Common myeloid progenitor, CD34-positive (primary cell): ENCODE measurements at regions not wholly inside any gene's neighbourhood (a gene's known extent, or its start where the extent isn't known, plus 50 kb on each side); places are given as distances from the start of the nearest gene placed in this dataset.
"Not testable (repeated sequence)": the region's sequence is repeated elsewhere in the genome, so short reads cannot be mapped to it uniquely, and the experiment has no call there.

Experiments used
- CTCF ChIA-PET: fragments of 350-600 bp; sonication (Branson Sonifier 250); formaldehyde crosslinking; loops from one replicate; lab custom pipeline; 2021; ENCODE audit warnings: antibody characterized with exemption; lab: Charles Lee
- POLR2A ChIA-PET: fragments of 350-600 bp; sonication (Branson Sonifier 250); formaldehyde crosslinking; loops from one replicate; lab custom pipeline; 2021; ENCODE audit warnings: antibody characterized with exemption; lab: Charles Lee
- DNase-seq, 3 donors: peaks; one replicate each; pipeline versions ENCODE4 v3.0.0 to v3.0.0-alpha.2; 2013
- H3K27ac ChIP-seq, 2 experiments: 1 replicate in 1 of 2; 2 replicates in 1 of 2; pipeline ENCODE4 v1.7.0; 2013; ENCODE audit warnings: inconsistent platforms in 2 of 2, low read length in 2 of 2, mild to moderate bottlenecking in 2 of 2, low read depth in 1 of 2, moderate library complexity in 1 of 2; ENCODE audit not compliant: severe bottlenecking in 2 of 2, insufficient read depth in 1 of 2, poor library complexity in 1 of 2
- H3K27me3 ChIP-seq, 5 experiments: replicated peaks in 2 of 5; 1 replicate in 3 of 5; 2 replicates in 2 of 5; pipeline versions ENCODE4 v1.6.1 to v1.7.0; 2013; ENCODE audit warnings: low read length in 4 of 5, mild to moderate bottlenecking in 2 of 5, moderate library complexity in 2 of 5, inconsistent platforms in 1 of 5; ENCODE audit not compliant: insufficient read depth in 5 of 5, control insufficient read depth in 4 of 5
- H3K36me3 ChIP-seq, 4 experiments: 1 replicate in 2 of 4; 2 replicates in 2 of 4; pipeline versions ENCODE4 v1.6.1 to v1.7.0; 2013; ENCODE audit warnings: low read length in 3 of 4, control low read depth in 1 of 4, mild to moderate bottlenecking in 1 of 4; ENCODE audit not compliant: control insufficient read depth in 4 of 4, insufficient read depth in 4 of 4
- H3K4me1 ChIP-seq, 4 experiments: 1 replicate in 3 of 4; 2 replicates in 1 of 4; pipeline versions ENCODE4 v1.6.1 to v1.7.1; 2013; ENCODE audit warnings: low read length in 3 of 4, mild to moderate bottlenecking in 3 of 4, control low read depth in 1 of 4, inconsistent platforms in 1 of 4, moderate library complexity in 1 of 4; ENCODE audit not compliant: control insufficient read depth in 4 of 4, insufficient read depth in 4 of 4; ENCODE audit errors: control extremely low read depth in 1 of 4
- H3K4me3 ChIP-seq, 7 experiments: 1 replicate in 4 of 7; 2 replicates in 3 of 7; pipeline versions ENCODE4 v1.5.1 to v1.7.0; 2013; ENCODE audit warnings: mild to moderate bottlenecking in 7 of 7, low read length in 6 of 7, moderate library complexity in 6 of 7, inconsistent platforms in 2 of 7, low read depth in 2 of 7, control low read depth in 1 of 7; ENCODE audit not compliant: insufficient read depth in 4 of 7, control insufficient read depth in 1 of 7; ENCODE audit errors: extremely low read depth in 1 of 7
- H3K9me3 ChIP-seq, 5 experiments: 1 replicate in 4 of 5; 2 replicates in 1 of 5; pipeline versions ENCODE4 v1.6.1 to v1.7.1; 2013; ENCODE audit warnings: low read length in 4 of 5, mild to moderate bottlenecking in 2 of 5, inconsistent platforms in 1 of 5, low read depth in 1 of 5, moderate library complexity in 1 of 5; ENCODE audit not compliant: control insufficient read depth in 4 of 5, insufficient read depth in 2 of 5; ENCODE audit errors: control extremely low read depth in 1 of 5
- WGBS: methylation state at CpG from one replicate; pipeline ENCODE4 v1.1.5; 2013; ENCODE audit not compliant: insufficient coverage; 5-methylcytosine and 5-hydroxymethylcytosine counted together

DNA sequence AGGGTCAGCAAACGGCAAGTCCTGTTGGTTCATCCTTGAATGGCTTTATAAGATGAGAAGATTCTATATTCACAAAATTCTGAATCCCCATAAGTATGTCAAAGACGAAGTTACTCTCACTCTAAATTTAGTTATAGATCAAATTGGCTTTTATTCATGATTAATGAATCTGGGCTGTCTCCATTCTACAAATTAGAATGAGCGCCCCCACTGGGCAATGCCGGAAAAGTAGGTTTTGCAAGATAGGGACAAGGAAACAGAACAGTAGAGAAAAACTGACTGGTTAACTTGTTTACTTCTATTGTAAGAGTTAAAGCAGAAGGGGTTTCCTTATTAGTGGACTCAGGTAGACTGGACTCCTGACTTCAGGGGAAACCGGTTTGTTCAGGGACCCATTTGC, 100.3 kb downstream of the F11 start:
- H3K9me3 ChIP-seq = peaks cover 0 to 20% (median 7%) of the 10 kb centered on the region in 5 experiments
- 92% methylated on average over 3 of the region's 5 CpGs for WGBS
- no peaks in the 10 kb centered on the region for H3K27me3 ChIP-seq
- no peaks in the 10 kb centered on the region for H3K4me1 ChIP-seq
- no peaks in the 10 kb centered on the region for H3K36me3 ChIP-seq
- POLR2A ChIA-PET = no interaction called here
- CTCF ChIA-PET = no interaction called here
- no peak overlapping the region for H3K27ac ChIP-seq
- no peak overlapping the region for H3K4me3 ChIP-seq
- no peak for DNase-seq

DNA sequence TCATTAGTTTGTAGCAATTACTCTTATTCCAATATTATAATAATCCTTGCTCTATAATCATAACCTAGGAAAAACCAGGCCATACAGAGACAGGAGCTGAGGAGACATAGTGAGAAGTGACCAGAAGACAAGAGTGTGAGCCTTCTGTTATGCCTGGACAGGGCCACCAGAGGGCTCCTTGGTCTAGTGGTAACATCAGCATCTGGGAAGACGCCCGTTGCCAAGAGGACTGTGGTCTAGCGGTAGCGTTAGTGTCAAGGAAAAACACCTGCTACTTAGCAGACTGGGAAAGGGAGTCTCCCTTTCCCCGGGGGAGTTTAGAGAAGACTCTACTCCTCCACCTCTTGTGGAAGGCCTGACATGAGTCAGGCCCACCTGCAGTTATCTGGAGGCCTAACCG, 97.0 kb downstream of the F11 start:
- POLR2A ChIA-PET, H3K4me3 ChIP-seq, DNase-seq, H3K4me1 ChIP-seq, H3K27ac ChIP-seq, H3K27me3 ChIP-seq, H3K36me3 ChIP-seq, CTCF ChIA-PET: not testable (repeated sequence)
- peaks cover 0 to 20% (median 7%) of the 10 kb centered on the region in 5 experiments for H3K9me3 ChIP-seq
- WGBS = 97% methylated on average over 6 of the region's 6 CpGs

DNA sequence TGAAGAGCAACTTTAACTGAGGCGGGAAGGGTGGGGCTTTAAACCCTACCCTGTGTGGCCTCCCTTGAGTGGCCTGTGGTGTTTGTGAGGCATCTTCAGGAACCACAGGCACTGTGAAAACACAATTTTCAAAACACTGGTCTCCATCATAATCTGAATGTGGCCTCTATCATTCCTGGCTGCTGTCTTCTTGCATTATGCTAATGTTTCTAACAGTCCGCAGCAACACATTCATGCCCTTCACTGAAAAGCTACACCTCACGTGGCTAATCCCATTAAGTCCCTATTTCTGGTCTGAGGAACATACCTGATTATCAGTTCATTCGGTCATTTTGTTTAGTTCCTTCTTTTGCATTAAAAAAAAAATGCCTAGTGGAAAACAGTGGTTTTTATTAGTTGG, 94.6 kb downstream of the F11 start:
- DNase-seq = no peak
- H3K27me3 ChIP-seq = no peaks in the 10 kb centered on the region
- H3K36me3 ChIP-seq = no peaks in the 10 kb centered on the region
- no peak overlapping the region for H3K4me3 ChIP-seq
- POLR2A ChIA-PET = no interaction called here
- H3K4me1 ChIP-seq = no peaks in the 10 kb centered on the region
- WGBS = 94% methylated on average over 2 of the region's 4 CpGs
- peaks cover 0 to 20% (median 7%) of the 10 kb centered on the region in 5 experiments for H3K9me3 ChIP-seq
- CTCF ChIA-PET = no interaction called here
- no peak overlapping the region for H3K27ac ChIP-seq

DNA sequence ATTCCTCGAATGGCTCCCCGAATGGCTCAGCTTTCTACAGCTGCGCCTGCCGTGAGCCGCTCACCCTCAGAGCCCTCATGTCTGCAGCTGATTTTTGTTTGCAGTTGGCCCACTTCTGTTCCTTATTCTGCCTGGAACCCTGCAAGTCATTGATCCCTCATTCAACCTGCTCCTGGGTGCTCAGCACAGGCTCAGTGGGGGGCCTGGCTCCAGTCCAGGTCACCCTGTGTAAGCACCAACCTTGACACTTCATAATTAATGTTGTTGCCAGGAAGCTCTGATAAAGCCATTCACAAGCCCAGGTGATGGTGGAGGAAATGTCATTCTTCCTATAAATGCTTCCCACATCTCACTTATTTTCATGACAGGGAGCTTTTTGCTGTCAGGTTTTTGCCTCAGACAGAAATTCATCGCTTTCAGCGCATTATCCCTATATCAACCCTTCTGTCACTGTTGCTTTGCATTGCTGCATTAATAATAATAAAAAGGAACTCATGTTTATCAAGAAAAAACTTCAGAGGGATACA, 85.7 kb downstream of the F11 start:
- CTCF ChIA-PET = no interaction called here

DNA sequence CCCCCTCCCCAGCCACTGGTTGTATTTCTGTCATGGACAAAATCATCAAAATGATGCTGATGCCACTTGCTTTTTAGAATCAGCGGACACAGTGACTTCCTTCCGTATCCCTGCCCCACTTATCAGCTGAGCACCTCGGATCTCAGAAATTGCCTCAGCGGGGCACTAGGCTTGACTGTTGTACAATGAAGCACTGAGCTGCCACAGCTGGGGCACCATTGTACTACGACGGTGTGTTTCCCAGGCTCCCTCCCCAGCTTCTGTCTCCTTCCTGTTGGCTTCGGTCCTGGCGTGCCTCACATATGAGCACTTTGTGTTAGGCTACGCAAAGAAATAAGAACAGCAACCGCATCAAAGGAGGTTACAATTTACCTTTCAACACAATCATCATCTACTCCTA, 82.4 kb downstream of the F11 start:
- no peak for DNase-seq
- Histone ChIP-seq H3K36me3 (no peaks in the 10 kb centered on the region), H3K27me3 (no peaks in the 10 kb centered on the region), H3K9me3 (no peaks in the 10 kb centered on the region), H3K4me1 (no peaks in the 10 kb centered on the region), H3K27ac (no peak overlapping the region), H3K4me3 (no peak overlapping the region)
- CTCF ChIA-PET = no interaction called here
- POLR2A ChIA-PET = no interaction called here
- WGBS = 95% methylated on average over 9 of the region's 10 CpGs

More for the DNA sequence above, 85.7 kb downstream of the F11 start:
- Histone ChIP-seq H3K27ac (no peak overlapping the region), H3K4me1 (no peaks in the 10 kb centered on the region), H3K36me3 (no peaks in the 10 kb centered on the region), H3K27me3 (no peaks in the 10 kb centered on the region), H3K4me3 (no peak overlapping the region), H3K9me3 (no peaks in the 10 kb centered on the region)
- POLR2A ChIA-PET = interaction anchor here (0.6 kb wide), 1 partner anchor 9 kb away, joined by 3 read pairs; no protein-coding TSS in a partner anchor
- WGBS = 98% methylated on average over 5 of the region's 7 CpGs
- DNase-seq = no peak

DNA sequence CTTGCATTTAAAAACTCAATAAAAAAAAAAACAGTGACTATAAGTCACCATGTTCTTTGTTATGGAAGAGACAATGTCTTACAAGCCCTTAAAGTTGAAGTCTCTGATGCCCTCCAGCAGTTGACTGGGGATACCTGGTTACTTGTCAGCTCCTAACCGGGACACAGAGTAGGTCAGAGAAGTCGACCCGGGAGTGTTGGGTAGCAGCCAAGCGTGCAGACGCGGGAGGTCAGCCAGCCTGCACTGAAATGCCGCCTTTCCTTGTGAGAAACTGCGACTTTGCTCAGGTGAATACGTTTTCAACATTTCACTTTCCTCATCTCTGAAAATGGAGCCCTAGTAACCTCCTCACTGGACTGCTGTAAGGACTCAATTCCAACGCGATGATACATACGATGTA, 81.8 kb downstream of the F11 start:
- H3K36me3 ChIP-seq = no peaks in the 10 kb centered on the region
- ChIA-PET CTCF (no interaction called here), POLR2A (no interaction called here)
- no peak overlapping the region for H3K4me3 ChIP-seq
- no peaks in the 10 kb centered on the region for H3K9me3 ChIP-seq
- WGBS = 82% methylated on average over 10 of the region's 12 CpGs
- H3K27ac ChIP-seq = no peak overlapping the region
- no peaks in the 10 kb centered on the region for H3K27me3 ChIP-seq
- DNase-seq = no peak
- H3K4me1 ChIP-seq = no peaks in the 10 kb centered on the region

DNA sequence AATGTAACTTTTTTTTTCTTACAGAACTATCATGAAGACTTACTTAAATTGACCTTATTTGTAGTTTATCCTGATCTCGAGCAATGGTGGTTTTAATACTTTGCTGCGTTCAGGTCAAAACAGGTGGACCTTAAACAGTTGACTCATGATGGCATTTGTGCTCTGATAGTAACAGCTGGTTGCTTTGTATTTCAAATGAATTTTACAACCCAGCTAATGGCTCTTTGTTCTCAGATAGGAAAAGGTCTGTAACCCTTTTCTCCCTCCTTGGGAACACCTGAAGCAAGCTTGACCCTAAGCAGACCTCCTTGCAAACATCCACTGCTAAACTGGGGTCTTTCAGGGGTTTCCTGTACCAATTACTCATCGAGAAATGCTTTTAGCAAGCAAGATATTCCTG, 79.2 kb downstream of the F11 start:
- Histone ChIP-seq H3K9me3 (no peaks in the 10 kb centered on the region), H3K4me1 (no peaks in the 10 kb centered on the region), H3K27ac (no peak overlapping the region), H3K27me3 (no peaks in the 10 kb centered on the region), H3K4me3 (no peak overlapping the region), H3K36me3 (no peaks in the 10 kb centered on the region)
- no peak for DNase-seq
- 46% methylated on average over 2 of the region's 3 CpGs for WGBS
- ChIA-PET CTCF (no interaction called here), POLR2A (no interaction called here)
